GM23338 (cell line): ENCODE measurements at regions not wholly inside any gene's neighbourhood (a gene's known extent, or its start where the extent isn't known, plus 50 kb on each side); places are given as distances from the start of the nearest gene placed in this dataset.

Experiments
- ATAC-seq: fragments of 200-7000 bp; cut with Tn5 transposase; 3 replicates; pipeline ENCODE4 v1.9.1; 2020
- DNase-seq: peaks from one replicate; pipeline ENCODE4 v3.0.0-alpha.2; 2015; ENCODE audit warnings: low spot score
- H2AFZ ChIP-seq: fragments of 200-600 bp; sonication (generic); 2 replicates; pipeline ENCODE4 v1.8.0; 2016; ENCODE audit warnings: antibody characterized with exemption, mild to moderate bottlenecking, moderate library complexity
- H3F3A ChIP-seq: fragments of 200-600 bp; sonication (generic); replicated peaks from 2 replicates; pipeline ENCODE4 v1.8.0; 2017; ENCODE audit warnings: antibody characterized with exemption, mixed run types, low read depth
- H3K27ac ChIP-seq: fragments of 200-600 bp; sonication (generic); 2 replicates; pipeline ENCODE4 v1.6.1; 2016; ENCODE audit warnings: low read depth
- H3K27me3 ChIP-seq: fragments of 200-600 bp; sonication (generic); 2 replicates; pipeline ENCODE4 v1.8.0; 2016; ENCODE audit warnings: mild to moderate bottlenecking, mixed run types, moderate library complexity; ENCODE audit not compliant: insufficient read depth
- H3K36me3 ChIP-seq: fragments of 200-600 bp; sonication (generic); 2 replicates; pipeline ENCODE4 v1.8.0; 2016; ENCODE audit warnings: mild to moderate bottlenecking; ENCODE audit not compliant: insufficient read depth
- H3K4me1 ChIP-seq: fragments of 200-600 bp; sonication (generic); 2 replicates; pipeline ENCODE4 v1.8.0; 2016; ENCODE audit warnings: mild to moderate bottlenecking, moderate library complexity; ENCODE audit not compliant: insufficient read depth
- H3K4me2 ChIP-seq: fragments of 200-600 bp; sonication (generic); 2 replicates; pipeline ENCODE4 v1.7.1; 2017; ENCODE audit warnings: mixed run types
- H3K4me3 ChIP-seq: fragments of 200-600 bp; sonication (generic); 2 replicates; pipeline ENCODE4 v1.6.1; 2016; ENCODE audit warnings: mixed run types
- H3K79me2 ChIP-seq: fragments of 200-600 bp; sonication (generic); replicated peaks from 2 replicates; pipeline ENCODE4 v1.8.0; 2017; ENCODE audit warnings: mild to moderate bottlenecking; ENCODE audit not compliant: insufficient read depth
- H3K9me2 ChIP-seq: fragments of 200-600 bp; sonication (generic); 2 replicates; pipeline ENCODE4 v1.8.0; 2017; ENCODE audit not compliant: insufficient read depth
- H4K20me1 ChIP-seq: fragments of 200-600 bp; sonication (generic); replicated peaks from 2 replicates; pipeline ENCODE4 v1.8.0; 2017; ENCODE audit warnings: mild to moderate bottlenecking; ENCODE audit not compliant: insufficient read depth
- H3K27ac Mint-ChIP-seq: 2 replicates; pipeline ENCODE4 v1.8.0; 2020; ENCODE audit warnings: inconsistent platforms, mild to moderate bottlenecking, moderate library complexity, mixed read lengths
- H3K27me3 Mint-ChIP-seq: 3 replicates; pipeline ENCODE4 v1.8.0; 2022; ENCODE audit warnings: low read depth, mild to moderate bottlenecking, moderate library complexity, mixed read lengths, inconsistent platforms; ENCODE audit not compliant: insufficient read depth, poor library complexity
- H3K36me3 Mint-ChIP-seq: 3 replicates; pipeline ENCODE4 v1.8.0; 2021; ENCODE audit warnings: low read depth, mild to moderate bottlenecking, inconsistent platforms, moderate library complexity, mixed read lengths
- H3K4me1 Mint-ChIP-seq: 3 replicates; pipeline ENCODE4 v1.8.0; 2020; ENCODE audit warnings: mild to moderate bottlenecking, inconsistent platforms, mixed read lengths
- H3K4me3 Mint-ChIP-seq: 3 replicates; pipeline ENCODE4 v1.8.0; 2021; ENCODE audit warnings: moderate library complexity, mild to moderate bottlenecking, inconsistent platforms, mixed read lengths
- H3K9me3 Mint-ChIP-seq: 3 replicates; pipeline ENCODE4 v1.8.0; 2020; ENCODE audit warnings: moderate library complexity, mild to moderate bottlenecking, inconsistent platforms, mixed read lengths
- CREB1 ChIP-seq: fragments of 250-450 bp; sonication (Bioruptor Pico); IDR thresholded peaks from 2 replicates; pipeline ENCODE4 v1.5.0; 2020; ENCODE audit warnings: low read depth, mild to moderate bottlenecking, moderate library complexity
- CTCF ChIP-seq, 2 experiments: fragments of 200-600 bp in 1 of 2; sonication (generic) in 1 of 2; conservative IDR thresholded peaks; 2 replicates each; pipeline versions ENCODE4 v1.5.1 to v1.6.1; 2016 to 2017; ENCODE audit warnings: antibody characterized with exemption in 2 of 2, low read depth in 2 of 2, mild to moderate bottlenecking in 2 of 2, moderate library complexity in 1 of 2
- JUNB ChIP-seq: IDR thresholded peaks from one replicate; pipeline ENCODE4 v1.6.1; 2016; ENCODE audit warnings: antibody characterized with exemption; ENCODE audit not compliant: unreplicated experiment
- NANOG ChIP-seq: IDR thresholded peaks from 2 replicates; pipeline ENCODE4 v1.6.1; 2016; ENCODE audit warnings: antibody characterized with exemption, borderline replicate concordance
- STAT1 ChIP-seq: IDR thresholded peaks from one replicate; pipeline ENCODE4 v1.6.1; 2016; ENCODE audit warnings: antibody characterized with exemption; ENCODE audit not compliant: unreplicated experiment
- ZNF114 ChIP-seq: fragments of 250-450 bp; sonication (Bioruptor Pico); IDR thresholded peaks from 2 replicates; pipeline ENCODE4 v1.5.0; 2020; ENCODE audit warnings: mild to moderate bottlenecking, moderate library complexity
- ZNF331 ChIP-seq: fragments of 250-450 bp; sonication (Bioruptor Pico); IDR thresholded peaks from 2 replicates; pipeline ENCODE4 v1.5.0; 2020; ENCODE audit warnings: low read depth, mild to moderate bottlenecking, moderate library complexity
- ZNF462 ChIP-seq: fragments of 250-450 bp; sonication (Bioruptor Pico); IDR thresholded peaks from 2 replicates; pipeline ENCODE4 v1.5.0; 2020; ENCODE audit warnings: mild to moderate bottlenecking, moderate library complexity
- TF ChIP-seq, protein P1 (sequence below): IDR thresholded peaks from 2 replicates; pipeline ENCODE4 v1.6.1; 2016; ENCODE audit warnings: antibody characterized with exemption
- TF ChIP-seq, protein P2 (sequence below): IDR thresholded peaks from one replicate; pipeline ENCODE4 v1.6.1; 2018; ENCODE audit warnings: antibody characterized with exemption; ENCODE audit not compliant: unreplicated experiment

- TF ChIP-seq CTCF (conservative IDR thresholded peaks at IDR 0.05; ENCODE audit: low read depth in 2 of 2), result no peak
- TF ChIP-seq ZNF331 (CRISPR knock-in tag), result no peak
- no peak for TF ChIP-seq CREB1 (CRISPR knock-in tag)
- TF ChIP-seq NANOG, result no peak
Observed at GRCh38 chr9:82716821-82717220, 346.1 kb downstream of the RASEF start (continued).

- no peak overlapping the region for H2AFZ ChIP-seq
- DNase-seq (no peak), ATAC-seq (no peak)
- H3K36me3 Mint-ChIP-seq, result no peaks in the 10 kb centered on the region
- no peak overlapping the region for H3K4me3 Mint-ChIP-seq
- no peak overlapping the region for H3K4me2 ChIP-seq
- no peaks in the 10 kb centered on the region for H3F3A ChIP-seq
- H3K4me3 ChIP-seq, result no peak overlapping the region
- no peak overlapping the region for H3K27ac ChIP-seq
- H3K27me3 ChIP-seq, result no peaks in the 10 kb centered on the region
- H3K9me2 ChIP-seq, result peaks cover 7% of the 10 kb centered on the region
- no peak overlapping the region for H3K27ac Mint-ChIP-seq
- H3K27me3 Mint-ChIP-seq, result no peaks in the 10 kb centered on the region
- no peaks in the 10 kb centered on the region for H3K36me3 ChIP-seq
- H3K9me3 Mint-ChIP-seq, result peaks cover 2% of the 10 kb centered on the region; the same call in 1 of the 3 replicates
- peaks cover 8% of the 10 kb centered on the region; the same call in 2 of the 3 replicates for H3K4me1 Mint-ChIP-seq
- H3K79me2 ChIP-seq, result no peaks in the 10 kb centered on the region
- H4K20me1 ChIP-seq, result no peaks in the 10 kb centered on the region
- H3K4me1 ChIP-seq, result 0 out of 2 replicates have a peak, but pooled peaks cover 8% of the 10 kb centered on the region
- TF ChIP-seq CTCF (conservative IDR thresholded peaks at IDR 0.05; ENCODE audit: low read depth in 2 of 2) (no peak), JUNB (no peak), ZNF114 (CRISPR knock-in tag) (no peak), ZNF462 (CRISPR knock-in tag) (no peak), STAT1 (no peak), ZNF331 (CRISPR knock-in tag) (no peak), CREB1 (CRISPR knock-in tag) (no peak)
- TF ChIP-seq, protein P1, sequence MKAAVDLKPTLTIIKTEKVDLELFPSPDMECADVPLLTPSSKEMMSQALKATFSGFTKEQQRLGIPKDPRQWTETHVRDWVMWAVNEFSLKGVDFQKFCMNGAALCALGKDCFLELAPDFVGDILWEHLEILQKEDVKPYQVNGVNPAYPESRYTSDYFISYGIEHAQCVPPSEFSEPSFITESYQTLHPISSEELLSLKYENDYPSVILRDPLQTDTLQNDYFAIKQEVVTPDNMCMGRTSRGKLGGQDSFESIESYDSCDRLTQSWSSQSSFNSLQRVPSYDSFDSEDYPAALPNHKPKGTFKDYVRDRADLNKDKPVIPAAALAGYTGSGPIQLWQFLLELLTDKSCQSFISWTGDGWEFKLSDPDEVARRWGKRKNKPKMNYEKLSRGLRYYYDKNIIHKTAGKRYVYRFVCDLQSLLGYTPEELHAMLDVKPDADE, result no peak
- TF ChIP-seq, protein P2, sequence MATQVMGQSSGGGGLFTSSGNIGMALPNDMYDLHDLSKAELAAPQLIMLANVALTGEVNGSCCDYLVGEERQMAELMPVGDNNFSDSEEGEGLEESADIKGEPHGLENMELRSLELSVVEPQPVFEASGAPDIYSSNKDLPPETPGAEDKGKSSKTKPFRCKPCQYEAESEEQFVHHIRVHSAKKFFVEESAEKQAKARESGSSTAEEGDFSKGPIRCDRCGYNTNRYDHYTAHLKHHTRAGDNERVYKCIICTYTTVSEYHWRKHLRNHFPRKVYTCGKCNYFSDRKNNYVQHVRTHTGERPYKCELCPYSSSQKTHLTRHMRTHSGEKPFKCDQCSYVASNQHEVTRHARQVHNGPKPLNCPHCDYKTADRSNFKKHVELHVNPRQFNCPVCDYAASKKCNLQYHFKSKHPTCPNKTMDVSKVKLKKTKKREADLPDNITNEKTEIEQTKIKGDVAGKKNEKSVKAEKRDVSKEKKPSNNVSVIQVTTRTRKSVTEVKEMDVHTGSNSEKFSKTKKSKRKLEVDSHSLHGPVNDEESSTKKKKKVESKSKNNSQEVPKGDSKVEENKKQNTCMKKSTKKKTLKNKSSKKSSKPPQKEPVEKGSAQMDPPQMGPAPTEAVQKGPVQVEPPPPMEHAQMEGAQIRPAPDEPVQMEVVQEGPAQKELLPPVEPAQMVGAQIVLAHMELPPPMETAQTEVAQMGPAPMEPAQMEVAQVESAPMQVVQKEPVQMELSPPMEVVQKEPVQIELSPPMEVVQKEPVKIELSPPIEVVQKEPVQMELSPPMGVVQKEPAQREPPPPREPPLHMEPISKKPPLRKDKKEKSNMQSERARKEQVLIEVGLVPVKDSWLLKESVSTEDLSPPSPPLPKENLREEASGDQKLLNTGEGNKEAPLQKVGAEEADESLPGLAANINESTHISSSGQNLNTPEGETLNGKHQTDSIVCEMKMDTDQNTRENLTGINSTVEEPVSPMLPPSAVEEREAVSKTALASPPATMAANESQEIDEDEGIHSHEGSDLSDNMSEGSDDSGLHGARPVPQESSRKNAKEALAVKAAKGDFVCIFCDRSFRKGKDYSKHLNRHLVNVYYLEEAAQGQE, result no peak
Observed at GRCh38 chr9:82720515-82720914, 342.4 kb downstream of the RASEF start.
